ENCODE measurements at regions not wholly inside any gene's neighbourhood (a gene's known extent, or its start where the extent isn't known, plus 50 kb on each side); places are given as distances from the start of the nearest gene placed in this dataset.
"Not testable (repeated sequence)": the region's sequence is repeated elsewhere in the genome, so short reads cannot be mapped to it uniquely, and the experiment has no call there.

GRCh38 chr12:8282181-8282580, 54.8 kb upstream of the FAM90A1 start:
- not testable (repeated sequence) for DNase-seq (ENCODE audit: low read depth)

DNA sequence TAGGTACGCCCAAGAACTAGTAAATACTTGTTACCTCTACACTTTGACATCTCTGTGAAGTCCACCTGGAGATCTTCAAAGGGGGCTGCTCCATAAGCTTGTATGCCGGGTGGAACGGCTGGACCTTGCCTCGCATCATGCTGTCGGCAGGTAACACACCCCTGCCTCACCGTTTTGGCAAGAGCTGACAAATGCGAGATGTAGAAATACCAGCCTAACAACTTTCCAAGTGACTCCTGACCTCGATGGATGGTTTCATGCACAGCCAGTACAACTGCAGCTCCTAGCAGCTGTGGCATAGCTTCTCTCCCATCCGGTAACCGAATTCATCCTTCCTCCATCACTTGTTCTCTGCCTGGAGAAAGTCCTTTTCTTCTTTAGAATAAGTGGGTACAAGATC, 58.3 kb upstream of the FAM90A1 start:
- DNase-seq (ENCODE audit: low read depth) = not testable (repeated sequence)

DNA sequence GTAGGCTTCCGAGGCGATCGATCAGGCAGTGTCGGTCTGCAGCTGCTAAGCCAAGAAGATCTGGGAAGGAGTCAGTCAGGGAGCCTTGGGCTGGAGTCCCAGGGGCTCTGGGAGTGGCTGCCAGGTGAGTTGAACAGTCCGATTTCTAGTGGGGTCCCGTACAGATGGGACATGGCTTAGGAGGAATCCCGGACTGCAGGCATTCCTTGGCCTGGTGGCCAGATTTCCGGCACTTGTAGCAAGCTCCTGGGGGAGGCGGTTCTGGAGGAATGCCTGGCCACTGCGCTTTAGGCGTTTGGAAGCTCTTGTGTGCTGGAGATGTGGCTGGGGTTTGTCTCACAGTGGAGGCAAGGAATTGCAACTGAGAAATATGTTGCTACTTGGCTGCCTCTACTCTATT, 64.3 kb upstream of the FAM90A1 start:
- not testable (repeated sequence) for DNase-seq (ENCODE audit: low read depth)

- not testable (repeated sequence) for DNase-seq (ENCODE audit: low read depth)
Observed at GRCh38 chr12:8294662-8295061, 67.2 kb upstream of the FAM90A1 start.

DNA sequence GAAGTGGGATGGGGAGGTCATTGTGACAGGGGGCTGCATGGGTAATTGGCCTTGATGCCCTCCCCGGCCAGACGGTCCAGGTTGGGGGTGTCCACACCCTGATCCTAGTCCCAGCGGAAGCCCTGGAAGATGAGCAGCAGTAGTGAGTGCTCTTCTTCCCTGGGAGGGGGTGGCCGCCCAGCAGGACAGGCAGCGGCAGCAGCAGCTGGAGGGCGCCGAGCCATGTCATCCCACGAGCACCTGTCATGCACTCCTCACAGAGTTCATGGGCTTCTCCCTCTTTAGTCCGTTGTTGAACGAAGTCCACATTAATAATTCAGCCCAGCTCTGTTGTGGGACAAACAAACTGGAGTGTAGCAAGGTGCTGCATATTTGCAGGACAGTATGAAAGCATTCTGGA, 81.2 kb upstream of the FAM90A1 start:
- not testable (repeated sequence) for DNase-seq (ENCODE audit: low read depth)

DNA sequence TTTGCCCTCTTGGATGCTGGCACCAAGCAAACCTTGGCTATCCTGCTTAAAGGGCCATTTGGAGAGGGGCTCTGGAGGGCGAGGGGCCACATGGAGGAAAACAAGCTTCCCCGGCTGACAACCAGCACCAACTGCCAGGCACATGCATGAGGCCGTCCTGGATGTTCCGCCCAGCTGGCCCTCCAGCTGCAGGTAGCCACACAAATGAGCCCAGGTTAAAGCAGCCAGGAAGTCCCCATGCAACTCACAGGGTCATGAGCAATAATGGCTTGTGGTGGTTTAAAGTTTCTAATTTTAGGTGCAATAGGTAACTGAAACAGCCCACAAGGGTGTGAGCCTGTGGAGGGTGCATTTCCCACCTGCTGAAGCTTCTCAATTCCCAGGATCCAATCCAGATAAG, 88.6 kb upstream of the FAM90A1 start:
- DNase-seq (ENCODE audit: low read depth) = not testable (repeated sequence)

DNA sequence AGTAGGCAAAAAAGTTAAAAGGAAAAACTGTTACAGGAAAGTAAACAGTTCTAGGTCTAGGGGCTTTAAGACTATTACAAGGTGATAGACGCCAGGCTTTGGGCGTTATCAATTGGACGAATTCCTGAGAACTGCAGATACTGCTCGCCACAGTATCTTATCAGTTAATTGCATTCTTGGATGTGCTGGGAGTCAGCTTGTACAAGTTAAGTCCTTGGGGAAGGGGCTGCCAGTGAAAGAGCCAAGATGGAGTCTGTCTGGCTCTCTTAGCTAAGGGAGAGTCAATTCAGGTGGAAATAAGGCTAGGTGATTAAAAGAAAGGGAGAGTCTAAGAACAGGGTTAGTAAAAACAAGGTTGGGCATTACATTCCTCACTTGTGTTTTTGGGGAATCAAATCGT, 90.3 kb upstream of the FAM90A1 start:
- DNase-seq (ENCODE audit: low read depth) = peak; percentile 52

- DNase-seq (ENCODE audit: low read depth) = peak; percentile 65
Observed at GRCh38 chr12:8320251-8320730, 92.9 kb upstream of the FAM90A1 start.

- DNase-seq (ENCODE audit: low read depth) = not testable (repeated sequence)
Observed at GRCh38 chr12:8320791-8321370, 93.5 kb upstream of the FAM90A1 start.

DNA sequence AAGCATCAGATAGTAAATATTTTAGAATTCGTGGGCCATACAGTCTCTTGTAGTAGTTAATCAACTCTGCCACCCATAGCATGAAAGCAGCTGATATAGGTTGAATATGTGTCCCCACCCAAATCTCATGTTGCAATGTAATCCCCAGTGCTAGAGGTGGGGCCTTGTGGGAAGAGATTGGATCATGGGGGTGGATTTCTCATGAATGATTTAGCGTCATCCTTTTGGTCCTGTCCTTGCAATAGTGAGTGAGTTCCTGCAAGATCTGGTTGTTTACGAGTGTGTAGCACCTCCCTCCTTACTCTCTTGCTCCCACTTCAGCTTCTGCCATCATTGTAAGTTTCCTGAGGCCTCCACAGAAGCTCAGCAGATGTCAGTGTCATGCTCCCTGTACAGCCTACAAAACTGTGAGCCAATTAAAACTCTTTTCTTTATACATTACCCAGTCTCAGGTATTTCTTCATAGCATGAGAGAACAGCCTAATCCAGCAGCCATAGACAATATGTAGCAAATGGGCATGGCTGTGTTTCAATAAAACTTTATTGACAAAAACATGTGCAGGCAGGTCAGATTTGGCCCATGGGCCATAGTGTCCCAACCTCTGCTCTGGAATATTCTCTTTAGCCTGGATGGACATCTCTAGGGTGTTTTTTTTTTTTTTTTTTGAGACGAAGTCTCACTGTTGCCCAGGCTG, 97.9 kb upstream of the FAM90A1 start:
- peak; percentile 51 for DNase-seq (ENCODE audit: low read depth)

DNA sequence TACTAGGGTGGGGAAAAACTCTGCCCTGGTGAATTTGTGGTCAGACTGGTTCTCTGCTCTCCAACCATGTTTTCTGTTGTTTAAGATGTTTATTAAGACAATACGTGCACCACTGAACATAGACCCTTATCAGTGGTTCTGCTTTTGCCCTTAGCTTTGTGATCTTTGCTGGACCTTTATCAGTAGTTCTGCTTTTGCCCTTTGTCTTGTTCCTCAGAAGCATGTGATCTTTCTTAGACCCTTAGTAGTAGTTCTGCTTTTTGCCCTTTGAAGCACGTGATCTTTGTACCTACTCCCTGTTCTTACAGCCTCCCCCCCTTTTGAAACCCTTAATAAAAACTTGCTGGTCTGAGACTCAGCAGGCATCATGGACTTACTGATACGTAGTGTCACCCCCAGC, 101.4 kb upstream of the FAM90A1 start:
- peak; percentile 75 for DNase-seq (ENCODE audit: low read depth)

DNA sequence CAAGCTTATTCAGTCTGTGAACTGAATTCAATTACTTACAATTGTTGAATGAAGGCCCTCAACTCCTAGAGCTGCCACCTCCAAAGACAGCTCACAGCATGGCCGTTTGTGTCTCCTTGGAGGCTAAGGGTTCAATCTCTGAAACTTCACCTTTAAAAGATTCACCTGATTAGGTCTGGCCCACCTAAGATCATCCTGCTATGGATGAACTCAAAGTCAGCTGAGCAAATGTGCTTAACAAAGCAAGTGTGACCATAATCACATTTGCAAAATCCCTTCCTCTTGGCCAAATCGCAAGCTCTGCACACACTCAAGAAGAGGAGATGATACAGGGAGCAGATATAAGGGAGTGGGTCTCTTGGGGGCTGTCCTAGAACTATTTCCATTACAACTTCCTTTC, 105.0 kb upstream of the FAM90A1 start:
- DNase-seq (ENCODE audit: low read depth) = not testable (repeated sequence)

DNA sequence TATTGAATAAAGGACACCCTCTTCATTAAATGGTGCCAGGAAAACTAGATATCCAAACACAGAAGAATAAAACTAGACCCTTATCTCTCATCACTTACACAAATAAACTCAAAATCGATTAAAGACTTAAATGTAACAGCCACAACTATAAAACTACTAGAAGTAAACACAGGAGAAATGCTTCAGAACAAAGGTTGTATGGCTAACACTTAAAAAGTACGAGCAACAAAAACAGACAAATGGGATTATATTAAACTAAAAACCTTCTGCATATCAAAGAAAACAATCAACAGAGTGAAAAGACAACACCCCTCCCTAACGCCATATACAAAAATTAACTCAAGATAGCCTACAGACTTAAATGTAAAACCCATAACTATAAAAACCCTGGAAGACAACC, 104.7 kb upstream of the CLEC6A start:
- not testable (repeated sequence) for DNase-seq (ENCODE audit: low read depth)

DNA sequence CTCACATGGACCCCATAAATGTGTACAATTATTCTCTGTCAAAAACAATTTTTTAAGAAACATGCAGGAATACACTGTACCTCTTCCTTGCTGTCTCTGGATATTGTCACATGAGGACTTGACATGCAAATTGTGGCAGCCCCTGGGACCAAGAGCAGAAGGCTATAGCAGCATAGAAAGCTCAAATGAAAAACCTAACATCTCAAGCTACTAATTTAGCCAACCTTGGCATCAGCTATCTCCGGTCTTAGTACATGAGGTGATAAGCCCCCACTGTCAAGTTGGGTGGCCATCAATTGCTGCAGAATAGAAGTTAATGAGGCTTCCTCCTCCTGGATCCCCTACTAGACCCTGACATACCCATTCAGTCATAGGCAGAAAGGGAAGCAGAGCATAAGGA, 101.0 kb upstream of the CLEC6A start:
- not testable (repeated sequence) for DNase-seq (ENCODE audit: low read depth)

DNA sequence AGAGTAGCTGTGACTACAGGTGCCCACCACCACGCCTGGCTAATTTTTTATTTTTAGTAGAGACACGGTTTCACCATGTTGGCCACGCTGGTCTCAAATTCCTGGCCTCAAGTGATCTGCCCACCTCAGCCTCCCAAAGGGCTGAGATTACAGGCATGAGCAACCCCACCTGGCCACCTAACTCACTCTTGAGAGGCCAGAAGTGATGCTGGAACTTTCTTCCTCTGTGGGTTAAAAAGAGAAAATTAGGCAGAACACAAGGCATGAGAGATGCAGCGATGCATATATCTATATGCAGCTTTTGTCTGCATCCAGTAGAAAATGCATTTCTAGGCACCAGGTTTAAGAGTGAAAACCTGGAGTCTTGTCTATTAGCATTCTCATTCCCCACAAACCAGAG, 100.2 kb upstream of the CLEC6A start:
- not testable (repeated sequence) for DNase-seq (ENCODE audit: low read depth)

GRCh38 chr12:8373744-8374143, 82.0 kb upstream of the CLEC6A start:
- DNase-seq (ENCODE audit: low read depth) = peak; percentile 15

GRCh38 chr12:8375122-8375521, 80.6 kb upstream of the CLEC6A start:
- DNase-seq (ENCODE audit: low read depth) = not testable (repeated sequence)

GRCh38 chr12:8377756-8378155, 78.0 kb upstream of the CLEC6A start:
- not testable (repeated sequence) for DNase-seq (ENCODE audit: low read depth)

DNA sequence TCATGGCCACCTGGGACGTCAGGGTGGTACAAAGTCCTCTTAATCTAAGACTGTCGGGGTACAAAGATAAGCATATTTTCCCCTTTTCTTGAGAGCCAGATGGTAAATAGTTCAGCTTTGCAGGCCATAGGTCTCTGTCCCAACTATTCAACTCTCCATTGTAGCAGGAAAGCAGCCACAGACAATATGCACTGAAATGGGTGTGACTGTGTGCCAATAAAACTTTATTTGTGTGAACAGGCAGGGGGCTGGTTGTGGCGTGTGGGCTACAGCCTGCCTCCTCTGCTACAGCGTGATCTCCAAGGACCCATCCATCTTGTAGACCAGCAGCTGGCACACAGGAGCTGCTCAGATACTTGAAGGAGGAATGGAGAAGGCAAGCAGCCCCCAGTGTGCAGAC, 73.2 kb upstream of the CLEC6A start:
- DNase-seq (ENCODE audit: low read depth) = not testable (repeated sequence)

DNA sequence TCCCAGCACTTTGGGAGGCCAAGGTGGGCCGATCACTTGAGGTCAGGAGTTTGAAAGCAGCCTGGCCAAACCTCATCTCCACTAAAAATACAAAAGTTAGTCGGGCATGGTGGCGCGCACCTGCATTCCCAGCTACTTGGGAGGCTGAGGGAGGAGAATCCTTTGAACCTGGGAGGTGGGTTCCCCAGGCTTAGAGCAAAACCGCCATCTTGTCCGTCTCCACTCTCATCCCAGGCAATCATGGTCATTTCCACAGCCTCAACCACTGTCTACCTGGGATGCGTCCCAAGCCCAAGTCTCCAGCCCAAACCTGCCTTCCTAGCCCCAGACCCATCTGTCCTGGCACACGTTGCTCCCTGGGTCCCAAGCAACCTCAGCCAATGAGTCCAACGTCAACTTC, 71.1 kb upstream of the CLEC6A start:
- not testable (repeated sequence) for DNase-seq (ENCODE audit: low read depth)

GRCh38 chr12:8385431-8385830, 70.3 kb upstream of the CLEC6A start:
- DNase-seq (ENCODE audit: low read depth) = not testable (repeated sequence)

DNA sequence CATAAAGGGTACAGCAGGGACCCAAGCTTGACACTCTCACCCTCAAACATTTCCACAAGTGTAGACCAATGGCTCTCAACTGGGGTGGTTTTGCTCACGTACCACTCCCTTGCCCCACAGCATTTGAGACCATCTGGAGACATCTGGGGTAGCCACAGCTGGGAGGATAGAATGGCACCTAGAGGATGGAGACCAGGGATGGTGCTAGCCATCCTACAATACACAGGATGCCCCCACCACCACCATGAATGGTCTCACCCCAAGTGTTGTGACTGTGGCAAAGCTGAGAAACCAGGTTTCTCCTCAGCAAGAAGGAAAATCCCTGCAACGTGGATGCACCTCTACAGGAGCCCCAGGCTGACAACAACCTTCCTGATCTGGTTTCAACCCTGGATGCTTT, 69.1 kb upstream of the CLEC6A start:
- not testable (repeated sequence) for DNase-seq (ENCODE audit: low read depth)

- not testable (repeated sequence) for DNase-seq (ENCODE audit: low read depth)
Observed at GRCh38 chr12:8389296-8389695, 66.5 kb upstream of the CLEC6A start.
